ENCODE measurements at regions not wholly inside any gene's neighbourhood (a gene's known extent, or its start where the extent isn't known, plus 50 kb on each side); places are given as distances from the start of the nearest gene placed in this dataset.
"Not testable (repeated sequence)": the region's sequence is repeated elsewhere in the genome, so short reads cannot be mapped to it uniquely, and the experiment has no call there.

DNA sequence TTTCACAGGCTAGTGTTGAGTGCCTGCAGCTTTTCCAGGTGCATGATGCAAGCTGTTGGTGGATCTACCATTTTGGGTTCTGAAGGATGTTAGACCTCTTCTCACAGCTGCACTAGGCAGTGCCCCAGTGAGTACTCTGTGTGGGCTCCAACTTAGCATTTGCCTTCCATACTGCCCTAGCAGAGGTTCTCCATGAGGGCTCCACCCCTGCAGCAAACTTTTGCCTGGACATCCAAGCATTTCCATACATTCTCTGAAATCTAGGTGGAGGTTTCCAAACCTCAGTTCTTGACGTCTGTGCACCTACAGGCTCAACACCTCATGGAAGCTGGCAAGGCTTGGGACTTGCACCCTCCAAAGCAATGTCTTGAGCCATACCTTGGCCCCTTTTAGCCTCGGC lies 1205.4 kb upstream of the SPRY2 start:
- not testable (repeated sequence) for TF ChIP-seq CTCF, POLR2A (IDR thresholded peaks at IDR 0.05)

Data from gastroesophageal sphincter (tissue), 3 donors.